GM19043 (cell line): ENCODE measurements at regions not wholly inside any gene's neighbourhood (a gene's known extent, or its start where the extent isn't known, plus 50 kb on each side); places are given as distances from the start of the nearest gene placed in this dataset.

Experiments used
- ATAC-seq: cut with Tn5 transposase; IDR thresholded peaks from one replicate; pipeline ENCODE4 v1.9.1; 2021; ENCODE audit warnings: low read depth; ENCODE audit not compliant: unreplicated experiment

GRCh38 chr10:84075226-84076046 is 63.9 kb upstream of the GHITM start:
- no peak for ATAC-seq

GRCh38 chr10:84076047-84076388 is 63.3 kb upstream of the GHITM start:
- ATAC-seq = no peak

- no peak for ATAC-seq
Observed at GRCh38 chr10:84076540-84077195, 62.6 kb upstream of the GHITM start.

- ATAC-seq = no peak
Observed at GRCh38 chr10:84077768-84078167, 61.5 kb upstream of the GHITM start.

GRCh38 chr10:84078771-84079170 is 60.5 kb upstream of the GHITM start:
- no peak for ATAC-seq

- ATAC-seq = no peak
Observed at GRCh38 chr10:84084342-84084741, 55.0 kb upstream of the GHITM start.

GRCh38 chr10:84087202-84087601 is 52.1 kb upstream of the GHITM start:
- no peak for ATAC-seq

- no peak for ATAC-seq
Observed at GRCh38 chr10:84088626-84089025, 50.7 kb upstream of the GHITM start.

- no peak for ATAC-seq
Observed at GRCh38 chr10:84089162-84089561, 50.1 kb upstream of the GHITM start.
